ENCODE measurements at regions not wholly inside any gene's neighbourhood (a gene's known extent, or its start where the extent isn't known, plus 50 kb on each side); places are given as distances from the start of the nearest gene placed in this dataset.

- TF ChIP-seq POLR2A (IDR thresholded peaks at IDR 0.05) = no peak
- TF ChIP-seq CTCF (IDR thresholded peaks at IDR 0.05 in 4 of 5, conservative IDR thresholded peaks at IDR 0.05 in 1 of 5) = no peak
These were observed 194.3 kb upstream of the SMIM21 start for GRCh38 chr18:75621818-75622217.
